Sigmoid colon (tissue), 4 donors: ENCODE measurements at regions not wholly inside any gene's neighbourhood (a gene's known extent, or its start where the extent isn't known, plus 50 kb on each side); places are given as distances from the start of the nearest gene placed in this dataset.

ENCODE experiments used
- CTCF ChIP-seq, 4 experiments: fragments of 450-650 bp in 3 of 4; fragments of 200-600 bp in 1 of 4; IDR thresholded peaks; one replicate each; pipeline ENCODE4 v1.5.1; 2016 to 2019; ENCODE audit warnings: antibody characterized with exemption in 4 of 4, mild to moderate bottlenecking in 3 of 4, moderate library complexity in 2 of 4
- EP300 ChIP-seq, 4 donors: sonication (generic); formaldehyde crosslinking; IDR thresholded peaks; one replicate each; pipeline ENCODE4 v1.6.1; 2017; ENCODE audit warnings: antibody characterized with exemption in 4 of 4
- POLR2A ChIP-seq, 2 donors: fragments of 450-650 bp; IDR thresholded peaks; one replicate each; pipeline ENCODE4 v1.6.1; 2016; ENCODE audit warnings: antibody characterized with exemption in 2 of 2, mild to moderate bottlenecking in 2 of 2, moderate library complexity in 2 of 2
- POLR2AphosphoS5 ChIP-seq, 4 donors: sonication (generic); formaldehyde crosslinking; IDR thresholded peaks; one replicate each; pipeline ENCODE4 v1.6.1; 2017; ENCODE audit warnings: antibody characterized with exemption in 4 of 4

GRCh38 chr5:111606194-111606593 lies 93.9 kb upstream of the STARD4 start:
- no peak for TF ChIP-seq CTCF (IDR thresholded peaks at IDR 0.05)
- no peak for TF ChIP-seq POLR2A (IDR thresholded peaks at IDR 0.05)
- no peak for TF ChIP-seq POLR2AphosphoS5 (IDR thresholded peaks at IDR 0.05)
- no peak for TF ChIP-seq EP300 (IDR thresholded peaks at IDR 0.05)
